ENCODE measurements at regions not wholly inside any gene's neighbourhood (a gene's known extent, or its start where the extent isn't known, plus 50 kb on each side); places are given as distances from the start of the nearest gene placed in this dataset.

- in situ Hi-C loops (cut with MboI) (no loop called here), intact Hi-C loops (cut with micrococcal nuclease) (no loop called here)
- Histone ChIP-seq H3K27ac (ENCODE audit: extremely low read depth, low read depth, low read length) (no peak overlapping the region), H3K4me3 (no peak overlapping the region), H2AFZ (ENCODE audit: low read depth, low read length) (no peak overlapping the region), H3K9me3 (replicated peaks; ENCODE audit: control insufficient read depth, insufficient read depth, low read depth, low read length) (no peaks in the 10 kb centered on the region), H3K36me3 (ENCODE audit: control insufficient read depth, insufficient read depth, low read length) (no peaks in the 10 kb centered on the region), H4K20me1 (replicated peaks; ENCODE audit: control insufficient read depth, insufficient read depth, low read length) (no peaks in the 10 kb centered on the region), H3K4me2 (ENCODE audit: insufficient read depth, low read length) (no peak overlapping the region), H3K79me2 (ENCODE audit: control insufficient read depth, insufficient read depth, low read length) (no peaks in the 10 kb centered on the region), H3K27me3 (ENCODE audit: control insufficient read depth in 2 of 2, insufficient read depth in 2 of 2, low read length in 2 of 2) (no peaks in the 10 kb centered on the region), H3K4me1 (replicated peaks in 1 of 2; ENCODE audit: control insufficient read depth in 2 of 2, insufficient read depth in 2 of 2, low read length in 2 of 2) (no peaks in the 10 kb centered on the region), H3K9ac (ENCODE audit: insufficient read depth in 1 of 2, low read depth in 2 of 2, low read length in 2 of 2) (no peak overlapping the region), H3K9me1 (ENCODE audit: control insufficient read depth, insufficient read depth, low read length) (no peaks in the 10 kb centered on the region)
- WGBS (ENCODE audit: insufficient coverage, low coverage, missing lambda C conversion rate) = 0% methylated on average over 1 of the region's 1 CpG
- BruUV-seq (replicated peaks) = no TSS peak
- TF ChIP-seq JUNB (CRISPR knock-in tag; conservative IDR thresholded peaks at IDR 0.05) = no peak
- no peak for TF ChIP-seq BDP1 (IDR thresholded peaks at IDR 0.05; ENCODE audit: insufficient read depth, insufficient read length)
- no peak for TF ChIP-seq HDGF (IDR thresholded peaks at IDR 0.05)
- TF ChIP-seq RAD21 (CRISPR knock-in tag; conservative IDR thresholded peaks at IDR 0.05 in 1 of 2, IDR thresholded peaks at IDR 0.05 in 1 of 2) = no peak
- no peak for TF ChIP-seq BRCA1 (IDR thresholded peaks at IDR 0.05)
- no peak for TF ChIP-seq BRCA1 (CRISPR knock-in tag; IDR thresholded peaks at IDR 0.05)
- no peak for TF ChIP-seq TFE3 (CRISPR knock-in tag; IDR thresholded peaks at IDR 0.05)
- TF ChIP-seq MITF (IDR thresholded peaks at IDR 0.05) = no peak
- no peak for TF ChIP-seq HEY1 (CRISPR knock-in tag; IDR thresholded peaks at IDR 0.05; ENCODE audit: borderline replicate concordance)
- no peak for TF ChIP-seq RCOR1 (IDR thresholded peaks at IDR 0.05; ENCODE audit: borderline replicate concordance in 1 of 2, low read depth in 2 of 2, low read length in 2 of 2)
- no peak for TF ChIP-seq SIRT6 (IDR thresholded peaks at IDR 0.05; ENCODE audit: low read depth, low read length)
- TF ChIP-seq ZBTB9 (CRISPR knock-in tag; IDR thresholded peaks at IDR 0.05) = no peak
- TF ChIP-seq NFE2L1 (tag; IDR thresholded peaks at IDR 0.05; ENCODE audit: borderline replicate concordance, low read depth) = no peak
- FAIRE-seq (no peak), ATAC-seq (no peak), DNase-seq (ENCODE audit: extremely low read depth in 1 of 4, low spot score in 3 of 4) (no peak)
- POLR2A ChIA-PET = no interaction called here
- CTCF ChIA-PET (ENCODE audit: low intra/inter-chr PET ratio) = no interaction called here
These were observed 324.1 kb upstream of the CADM2 start for GRCh38 chr3:84634668-84635067.
